ENCODE measurements at regions not wholly inside any gene's neighbourhood (a gene's known extent, or its start where the extent isn't known, plus 50 kb on each side); places are given as distances from the start of the nearest gene placed in this dataset.

DNA sequence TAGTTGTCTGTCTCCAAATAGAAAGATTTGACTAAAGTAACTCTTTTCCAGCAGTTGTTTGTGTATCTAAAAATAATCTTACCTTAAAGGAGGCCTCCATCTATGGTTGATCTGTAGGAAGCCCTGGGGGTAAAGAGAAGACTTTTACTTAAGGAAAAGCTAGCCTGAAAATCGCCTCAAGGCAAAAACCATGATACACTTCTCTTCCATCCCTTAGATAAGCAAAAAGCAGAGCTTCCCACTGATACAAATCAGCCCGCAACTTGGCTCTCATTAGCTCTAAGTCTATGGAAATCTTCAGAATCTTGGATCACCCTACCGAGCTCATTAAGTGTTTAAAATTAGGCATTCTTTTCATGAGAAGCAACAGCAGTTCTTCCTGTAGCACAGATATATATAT lies 576.9 kb upstream of the PTBP2 start:
- TF ChIP-seq EZH2 (IDR thresholded peaks at IDR 0.05; ENCODE audit: insufficient read depth, poor library complexity, severe bottlenecking) = no peak
- no peak for TF ChIP-seq EZH2phosphoT487 (IDR thresholded peaks at IDR 0.05; ENCODE audit: insufficient read depth, low read depth)
